Activated T-cell treated with anti-CD3 and anti-CD28 coated beads for 24 hours (primary cell): ENCODE measurements at regions not wholly inside any gene's neighbourhood (a gene's known extent, or its start where the extent isn't known, plus 50 kb on each side); places are given as distances from the start of the nearest gene placed in this dataset.

Experiments used
- DNase-seq: peaks from one replicate; pipeline ENCODE4 v3.0.0-alpha.2; 2020; ENCODE audit warnings: low read depth

- no peak for DNase-seq
These were observed 58.4 kb downstream of the ARL4C start for GRCh38 chr2:234438305-234438977.

GRCh38 chr2:234437642-234438304 is 59.1 kb downstream of the ARL4C start:
- no peak for DNase-seq

GRCh38 chr2:234436482-234436837 is 60.4 kb downstream of the ARL4C start:
- DNase-seq = no peak

GRCh38 chr2:234435836-234436481 is 60.9 kb downstream of the ARL4C start:
- DNase-seq = no peak

GRCh38 chr2:234433201-234433600 is 63.7 kb downstream of the ARL4C start:
- DNase-seq = no peak

GRCh38 chr2:234430871-234431270 is 66.0 kb downstream of the ARL4C start:
- DNase-seq = no peak

GRCh38 chr2:234429265-234429664 is 67.6 kb downstream of the ARL4C start:
- no peak for DNase-seq

- DNase-seq = no peak
These were observed 69.5 kb downstream of the ARL4C start for GRCh38 chr2:234427081-234428061.

- no peak for DNase-seq
These were observed 70.3 kb downstream of the ARL4C start for GRCh38 chr2:234426616-234427015.

GRCh38 chr2:234425639-234426603 is 71.0 kb downstream of the ARL4C start:
- DNase-seq = no peak

- DNase-seq = no peak
These were observed 73.0 kb downstream of the ARL4C start for GRCh38 chr2:234423884-234424283.

- DNase-seq = no peak
These were observed 73.9 kb downstream of the ARL4C start for GRCh38 chr2:234422981-234423431.

- DNase-seq = no peak
These were observed 74.6 kb downstream of the ARL4C start for GRCh38 chr2:234422273-234422732.

- DNase-seq = no peak
These were observed 76.5 kb downstream of the ARL4C start for GRCh38 chr2:234420408-234420807.

GRCh38 chr2:234419726-234420125 is 77.2 kb downstream of the ARL4C start:
- no peak for DNase-seq

GRCh38 chr2:234415706-234416105 is 81.2 kb downstream of the ARL4C start:
- DNase-seq = no peak

- DNase-seq = no peak
These were observed 82.3 kb downstream of the ARL4C start for GRCh38 chr2:234414596-234414995.

- DNase-seq = no peak
These were observed 84.2 kb downstream of the ARL4C start for GRCh38 chr2:234412726-234413125.

- no peak for DNase-seq
These were observed 85.1 kb downstream of the ARL4C start for GRCh38 chr2:234411793-234412192.

GRCh38 chr2:234410526-234410925 is 86.4 kb downstream of the ARL4C start:
- no peak for DNase-seq

GRCh38 chr2:234409590-234409989 is 87.3 kb downstream of the ARL4C start:
- no peak for DNase-seq
